ENCODE measurements at regions not wholly inside any gene's neighbourhood (a gene's known extent, or its start where the extent isn't known, plus 50 kb on each side); places are given as distances from the start of the nearest gene placed in this dataset.
"Not testable (repeated sequence)": the region's sequence is repeated elsewhere in the genome, so short reads cannot be mapped to it uniquely, and the experiment has no call there.

- DNase-seq: no peak
Measured at GRCh38 chr6:110558575-110558974, 82.2 kb upstream of the SLC22A16 start.

GRCh38 chr6:110557199-110557598 lies 80.8 kb upstream of the SLC22A16 start:
- DNase-seq: no peak

GRCh38 chr6:110556317-110557110 lies 80.1 kb upstream of the SLC22A16 start:
- DNase-seq: no peak

GRCh38 chr6:110554966-110555460 lies 78.6 kb upstream of the SLC22A16 start:
- DNase-seq: no peak

- DNase-seq: no peak
Measured at GRCh38 chr6:110554441-110554840, 78.0 kb upstream of the SLC22A16 start.

- DNase-seq: no peak
Measured at GRCh38 chr6:110552901-110553641, 76.7 kb upstream of the SLC22A16 start.

- DNase-seq: no peak
Measured at GRCh38 chr6:110552076-110552475, 75.7 kb upstream of the SLC22A16 start.

- no peak for DNase-seq
Measured at GRCh38 chr6:110551088-110551487, 74.7 kb upstream of the SLC22A16 start.

- no peak for DNase-seq
Measured at GRCh38 chr6:110550353-110550752, 73.9 kb upstream of the SLC22A16 start.

- DNase-seq: no peak
Measured at GRCh38 chr6:110549277-110549676, 72.9 kb upstream of the SLC22A16 start.

GRCh38 chr6:110548110-110548847 lies 71.9 kb upstream of the SLC22A16 start:
- no peak for DNase-seq

- DNase-seq: no peak
Measured at GRCh38 chr6:110547266-110547964, 71.0 kb upstream of the SLC22A16 start.

- DNase-seq: no peak
Measured at GRCh38 chr6:110545081-110545872, 68.9 kb upstream of the SLC22A16 start.

- DNase-seq: no peak
Measured at GRCh38 chr6:110544472-110544871, 68.1 kb upstream of the SLC22A16 start.

GRCh38 chr6:110543106-110543505 lies 66.7 kb upstream of the SLC22A16 start:
- DNase-seq: no peak

- no peak for DNase-seq
Measured at GRCh38 chr6:110542311-110543024, 66.1 kb upstream of the SLC22A16 start.

- DNase-seq: no peak
Measured at GRCh38 chr6:110541701-110542309, 65.4 kb upstream of the SLC22A16 start.

- DNase-seq: not testable (repeated sequence)
Measured at GRCh38 chr6:110539277-110540019, 63.0 kb upstream of the SLC22A16 start.

- no peak for DNase-seq
Measured at GRCh38 chr6:110538416-110539160, 62.2 kb upstream of the SLC22A16 start.
